Sigmoid colon (tissue), 6 donors: ENCODE measurements at regions not wholly inside any gene's neighbourhood (a gene's known extent, or its start where the extent isn't known, plus 50 kb on each side); places are given as distances from the start of the nearest gene placed in this dataset.

Source experiments
- DNase-seq: peaks from one replicate; pipeline ENCODE4 v3.0.0-alpha.2; 2019
- H3K27ac ChIP-seq, 4 donors: fragments of 200-600 bp; sonication (generic); one replicate each; pipeline ENCODE4 v1.5.1; 2016 to 2019; ENCODE audit warnings: mild to moderate bottlenecking in 1 of 4
- H3K27me3 ChIP-seq, 3 donors: fragments of 200-600 bp; sonication (generic); one replicate each; pipeline ENCODE4 v1.5.1; 2019; ENCODE audit warnings: mild to moderate bottlenecking in 1 of 3
- H3K36me3 ChIP-seq, 4 donors: fragments of 200-600 bp; sonication (generic); one replicate each; pipeline ENCODE4 v1.5.1; 2016 to 2019
- H3K4me1 ChIP-seq, 4 donors: fragments of 200-600 bp; sonication (generic); one replicate each; pipeline ENCODE4 v1.5.1; 2017 to 2019
- H3K4me3 ChIP-seq, 4 donors: fragments of 200-600 bp; sonication (generic); one replicate each; pipeline ENCODE4 v1.5.1; 2017 to 2019; ENCODE audit warnings: mild to moderate bottlenecking in 2 of 4, moderate library complexity in 1 of 4
- H3K9me3 ChIP-seq, 4 donors: fragments of 200-600 bp in 3 of 4; sonication (generic) in 3 of 4; one replicate each; pipeline versions ENCODE4 v1.5.1 to v1.6.1; 2013 to 2019
- EP300 ChIP-seq, 4 donors: sonication (generic); formaldehyde crosslinking; IDR thresholded peaks; one replicate each; pipeline ENCODE4 v1.6.1; 2017; ENCODE audit warnings: antibody characterized with exemption in 4 of 4
- POLR2A ChIP-seq, 2 donors: fragments of 450-650 bp; IDR thresholded peaks; one replicate each; pipeline ENCODE4 v1.6.1; 2016; ENCODE audit warnings: antibody characterized with exemption in 2 of 2, mild to moderate bottlenecking in 2 of 2, moderate library complexity in 2 of 2
- POLR2AphosphoS5 ChIP-seq, 4 donors: sonication (generic); formaldehyde crosslinking; IDR thresholded peaks; one replicate each; pipeline ENCODE4 v1.6.1; 2017; ENCODE audit warnings: antibody characterized with exemption in 4 of 4
- WGBS, 2 donors: extraction: QIAGEN DNeasy Blood & Tissue Kit; methylation state at CpG; one replicate each; pipeline ENCODE4 v1.1.7; 2013; 5-methylcytosine and 5-hydroxymethylcytosine counted together
- intact Hi-C: fragments of 100-400 bp; cut with DNase I; formaldehyde crosslinking; loops from one replicate; pipeline ENCODE4 v1.15.1; 2023
- TF ChIP-seq, protein P1 (sequence below), 4 experiments: fragments of 450-650 bp in 3 of 4; fragments of 200-600 bp in 1 of 4; IDR thresholded peaks; one replicate each; pipeline ENCODE4 v1.5.1; 2016 to 2019; ENCODE audit warnings: antibody characterized with exemption in 4 of 4, mild to moderate bottlenecking in 3 of 4, moderate library complexity in 2 of 4
- donor health status: healthy with polysubstance abuse.
- donor health status: healthy.

DNA sequence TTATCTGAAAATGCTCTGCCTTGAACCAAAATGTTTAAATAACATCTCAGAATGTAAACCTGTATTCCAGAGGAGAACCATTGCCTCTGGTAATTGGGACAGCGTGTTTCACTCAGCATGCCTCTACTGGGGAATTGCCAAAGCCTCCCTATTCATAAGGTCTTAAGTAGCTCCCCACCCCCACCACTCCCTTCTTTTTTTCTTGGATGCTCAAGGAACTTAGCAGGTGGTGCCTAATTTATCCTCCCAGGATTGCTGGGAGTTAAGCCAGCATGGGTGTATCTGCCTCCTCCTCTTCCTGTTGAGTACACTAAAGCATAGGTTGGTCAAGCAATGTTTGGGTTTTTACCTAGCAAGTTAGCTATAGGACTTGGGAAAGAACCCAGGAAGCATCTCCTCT is 220.2 kb downstream of the DMAC1 start:
- Histone ChIP-seq H3K9me3 (no peaks in the 10 kb centered on the region), H3K27ac (no peak overlapping the region), H3K4me1 (no peaks in the 10 kb centered on the region), H3K4me3 (no peak overlapping the region), H3K36me3 (no peaks in the 10 kb centered on the region), H3K27me3 (no peaks in the 10 kb centered on the region)
- intact Hi-C loops: no loop called here
- WGBS, 2 donors: 88 to 90% methylated on average over 1 of the region's 1 CpG
- TF ChIP-seq POLR2A (IDR thresholded peaks at IDR 0.05): no peak
- no peak for TF ChIP-seq POLR2AphosphoS5 (IDR thresholded peaks at IDR 0.05)
- no peak for TF ChIP-seq EP300 (IDR thresholded peaks at IDR 0.05)
- TF ChIP-seq, protein P1, sequence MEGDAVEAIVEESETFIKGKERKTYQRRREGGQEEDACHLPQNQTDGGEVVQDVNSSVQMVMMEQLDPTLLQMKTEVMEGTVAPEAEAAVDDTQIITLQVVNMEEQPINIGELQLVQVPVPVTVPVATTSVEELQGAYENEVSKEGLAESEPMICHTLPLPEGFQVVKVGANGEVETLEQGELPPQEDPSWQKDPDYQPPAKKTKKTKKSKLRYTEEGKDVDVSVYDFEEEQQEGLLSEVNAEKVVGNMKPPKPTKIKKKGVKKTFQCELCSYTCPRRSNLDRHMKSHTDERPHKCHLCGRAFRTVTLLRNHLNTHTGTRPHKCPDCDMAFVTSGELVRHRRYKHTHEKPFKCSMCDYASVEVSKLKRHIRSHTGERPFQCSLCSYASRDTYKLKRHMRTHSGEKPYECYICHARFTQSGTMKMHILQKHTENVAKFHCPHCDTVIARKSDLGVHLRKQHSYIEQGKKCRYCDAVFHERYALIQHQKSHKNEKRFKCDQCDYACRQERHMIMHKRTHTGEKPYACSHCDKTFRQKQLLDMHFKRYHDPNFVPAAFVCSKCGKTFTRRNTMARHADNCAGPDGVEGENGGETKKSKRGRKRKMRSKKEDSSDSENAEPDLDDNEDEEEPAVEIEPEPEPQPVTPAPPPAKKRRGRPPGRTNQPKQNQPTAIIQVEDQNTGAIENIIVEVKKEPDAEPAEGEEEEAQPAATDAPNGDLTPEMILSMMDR (IDR thresholded peaks at IDR 0.05): no peak
- no peak for DNase-seq

DNA sequence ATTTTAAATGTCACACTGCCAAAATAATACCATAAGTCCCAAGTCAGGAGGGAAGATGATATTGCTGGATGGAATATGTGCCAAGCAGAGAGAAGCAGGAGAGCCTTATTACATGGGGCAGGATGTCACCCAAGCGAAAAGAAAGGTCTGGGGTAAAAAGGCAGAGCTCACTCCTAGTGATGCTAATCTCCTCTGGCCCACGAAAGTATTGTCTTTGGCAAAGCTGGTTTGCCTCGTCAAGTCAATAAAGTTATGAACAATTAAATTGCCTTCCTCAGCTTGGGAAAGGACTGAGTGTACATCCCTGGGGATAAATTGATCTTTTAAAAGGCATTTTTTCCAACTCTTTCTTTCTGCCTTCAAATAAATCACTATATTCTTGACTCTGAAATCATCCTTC is 220.6 kb downstream of the DMAC1 start:
- Histone ChIP-seq H3K27ac (no peak overlapping the region), H3K36me3 (no peaks in the 10 kb centered on the region), H3K9me3 (no peaks in the 10 kb centered on the region), H3K4me3 (no peak overlapping the region), H3K27me3 (no peaks in the 10 kb centered on the region), H3K4me1 (no peaks in the 10 kb centered on the region)
- WGBS, 2 donors: 52 to 71% methylated on average over 3 of the region's 3 CpGs
- no peak for DNase-seq
- intact Hi-C loops: no loop called here
- TF ChIP-seq, protein P1 (IDR thresholded peaks at IDR 0.05): no peak
- TF ChIP-seq POLR2A (IDR thresholded peaks at IDR 0.05) (no peak), EP300 (IDR thresholded peaks at IDR 0.05) (no peak)

DNA sequence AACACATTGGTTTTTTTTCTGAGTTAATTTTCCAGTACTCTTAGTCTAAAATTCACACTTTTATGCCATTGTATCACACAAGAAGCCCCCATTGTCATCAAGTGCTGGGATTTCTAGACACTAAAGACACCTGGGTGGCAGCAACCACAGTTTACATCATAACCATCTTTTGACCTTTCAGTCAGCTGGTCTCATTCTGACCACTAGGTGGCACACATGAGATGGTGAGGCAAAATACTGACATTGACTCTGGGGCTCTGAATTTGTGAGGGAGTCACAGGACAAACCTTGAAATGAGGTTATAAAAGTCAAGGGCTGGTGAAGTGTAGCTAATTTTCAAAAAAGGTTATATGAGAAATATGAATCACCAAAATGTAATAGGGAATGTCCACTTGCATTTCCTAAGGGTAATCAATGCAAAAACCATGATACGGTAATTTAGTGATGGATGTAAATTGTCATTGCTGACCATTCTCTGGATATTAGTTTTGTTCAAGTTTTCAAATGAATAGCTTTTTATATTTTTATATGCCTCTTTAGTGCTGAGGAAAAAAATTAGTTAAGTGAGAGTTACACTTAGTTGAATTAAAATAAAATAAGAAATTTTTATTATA is 229.4 kb downstream of the DMAC1 start:
- 97 to 99% methylated on average over 1 of the region's 1 CpG for WGBS, 2 donors
- H3K9me3 ChIP-seq: no peaks in the 10 kb centered on the region
- H3K36me3 ChIP-seq: no peaks in the 10 kb centered on the region
- TF ChIP-seq, protein P1 (IDR thresholded peaks at IDR 0.05): peak; percentile 7 to 68 (median 52)
- no peak for TF ChIP-seq EP300 (IDR thresholded peaks at IDR 0.05)
- H3K27ac ChIP-seq: no peak overlapping the region
- DNase-seq: no peak
- intact Hi-C loops: no loop called here
- H3K27me3 ChIP-seq: no peaks in the 10 kb centered on the region
- H3K4me1 ChIP-seq: no peaks in the 10 kb centered on the region
- no peak overlapping the region for H3K4me3 ChIP-seq

DNA sequence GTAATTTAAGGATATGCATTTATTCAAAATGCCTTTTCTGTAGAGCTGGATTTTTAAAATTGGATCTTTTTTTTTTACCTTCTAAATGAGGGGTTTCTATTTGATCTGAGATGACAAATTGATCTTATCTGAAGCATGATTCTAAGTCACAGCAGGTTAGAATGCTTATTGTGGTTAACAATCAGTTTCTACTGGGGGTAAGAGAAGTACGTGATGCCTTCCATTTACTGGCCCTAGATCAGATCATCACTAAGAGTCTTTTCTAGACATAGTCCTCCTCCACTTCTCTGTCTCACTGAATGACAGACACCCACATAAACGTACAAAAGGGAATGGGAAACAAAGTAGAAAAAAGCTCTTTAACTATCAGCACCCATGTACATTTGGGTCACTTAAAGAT is 231.9 kb downstream of the DMAC1 start:
- Histone ChIP-seq H3K4me1 (no peaks in the 10 kb centered on the region), H3K27me3 (no peaks in the 10 kb centered on the region), H3K36me3 (no peaks in the 10 kb centered on the region), H3K27ac (no peak overlapping the region), H3K9me3 (no peaks in the 10 kb centered on the region), H3K4me3 (no peak overlapping the region)
- 71 to 81% methylated on average over 2 of the region's 2 CpGs for WGBS, 2 donors
- TF ChIP-seq POLR2AphosphoS5 (IDR thresholded peaks at IDR 0.05): no peak
- TF ChIP-seq, protein P1 (IDR thresholded peaks at IDR 0.05): no peak
- TF ChIP-seq POLR2A (IDR thresholded peaks at IDR 0.05): no peak
- TF ChIP-seq EP300 (IDR thresholded peaks at IDR 0.05): no peak
- intact Hi-C loops: no loop called here
- DNase-seq: no peak

DNA sequence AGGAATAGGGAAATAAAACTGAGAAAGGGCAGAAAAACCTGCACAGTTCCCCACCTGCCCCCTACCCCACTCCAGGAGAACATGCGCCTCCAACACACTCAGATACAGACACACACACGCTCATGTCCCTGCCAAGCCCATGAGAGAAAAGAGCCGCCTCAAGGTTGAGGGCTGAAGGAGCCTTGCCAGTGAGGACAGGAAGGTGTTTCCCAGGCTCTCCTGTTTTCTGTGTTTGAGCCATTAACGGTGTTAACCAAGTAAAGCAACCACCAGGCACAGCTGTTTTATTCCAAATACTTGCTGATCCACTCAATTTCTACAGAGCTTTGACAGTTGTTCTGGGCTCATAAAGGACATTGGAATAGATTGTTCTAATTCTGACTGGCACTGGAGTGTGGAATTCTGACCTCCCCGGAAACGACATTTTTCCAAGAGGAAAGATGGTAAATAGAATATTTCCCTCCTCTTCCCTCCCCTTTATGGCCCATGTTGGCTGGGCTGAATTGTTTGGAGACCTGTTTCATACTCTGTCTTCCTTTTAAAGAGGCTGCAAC is 238.0 kb downstream of the DMAC1 start:
- Histone ChIP-seq H3K27me3 (no peaks in the 10 kb centered on the region), H3K4me1 (no peaks in the 10 kb centered on the region), H3K36me3 (no peaks in the 10 kb centered on the region), H3K4me3 (no peak overlapping the region), H3K27ac (no peak overlapping the region), H3K9me3 (no peaks in the 10 kb centered on the region)
- 67 to 74% methylated on average over 6 of the region's 6 CpGs for WGBS, 2 donors
- intact Hi-C loops: no loop called here
- no peak for TF ChIP-seq EP300 (IDR thresholded peaks at IDR 0.05)
- no peak for TF ChIP-seq POLR2A (IDR thresholded peaks at IDR 0.05)
- TF ChIP-seq, protein P1 (IDR thresholded peaks at IDR 0.05): no peak
- no peak for TF ChIP-seq POLR2AphosphoS5 (IDR thresholded peaks at IDR 0.05)
- no peak for DNase-seq
